ENCODE measurements at regions not wholly inside any gene's neighbourhood (a gene's known extent, or its start where the extent isn't known, plus 50 kb on each side); places are given as distances from the start of the nearest gene placed in this dataset.

- no peak overlapping the region for H3K4me3 ChIP-seq (ENCODE audit: low read length)
- 77% methylated on average over 1 of the region's 1 CpG for WGBS (ENCODE audit: insufficient coverage)
- no peaks in the 10 kb centered on the region for H3K4me1 Mint-ChIP-seq
- H3K4me3 Mint-ChIP-seq = no peak overlapping the region
- H3K4me1 ChIP-seq (ENCODE audit: control insufficient read depth, insufficient read depth, low read length) = no peaks in the 10 kb centered on the region
- ATAC-seq (no peak), DNase-seq (no peak)
- no peak overlapping the region for H3K27ac Mint-ChIP-seq
- H3K9me3 ChIP-seq (ENCODE audit: control insufficient read depth, insufficient read depth, low read length) = peaks cover 8% of the 10 kb centered on the region
- TF ChIP-seq, protein P1, sequence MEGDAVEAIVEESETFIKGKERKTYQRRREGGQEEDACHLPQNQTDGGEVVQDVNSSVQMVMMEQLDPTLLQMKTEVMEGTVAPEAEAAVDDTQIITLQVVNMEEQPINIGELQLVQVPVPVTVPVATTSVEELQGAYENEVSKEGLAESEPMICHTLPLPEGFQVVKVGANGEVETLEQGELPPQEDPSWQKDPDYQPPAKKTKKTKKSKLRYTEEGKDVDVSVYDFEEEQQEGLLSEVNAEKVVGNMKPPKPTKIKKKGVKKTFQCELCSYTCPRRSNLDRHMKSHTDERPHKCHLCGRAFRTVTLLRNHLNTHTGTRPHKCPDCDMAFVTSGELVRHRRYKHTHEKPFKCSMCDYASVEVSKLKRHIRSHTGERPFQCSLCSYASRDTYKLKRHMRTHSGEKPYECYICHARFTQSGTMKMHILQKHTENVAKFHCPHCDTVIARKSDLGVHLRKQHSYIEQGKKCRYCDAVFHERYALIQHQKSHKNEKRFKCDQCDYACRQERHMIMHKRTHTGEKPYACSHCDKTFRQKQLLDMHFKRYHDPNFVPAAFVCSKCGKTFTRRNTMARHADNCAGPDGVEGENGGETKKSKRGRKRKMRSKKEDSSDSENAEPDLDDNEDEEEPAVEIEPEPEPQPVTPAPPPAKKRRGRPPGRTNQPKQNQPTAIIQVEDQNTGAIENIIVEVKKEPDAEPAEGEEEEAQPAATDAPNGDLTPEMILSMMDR (IDR thresholded peaks at IDR 0.05) = no peak
- H3K27ac ChIP-seq (ENCODE audit: low read length) = no peak overlapping the region
- no peaks in the 10 kb centered on the region for H3K36me3 ChIP-seq (ENCODE audit: control insufficient read depth, insufficient read depth, low read length)
- intact Hi-C loops (cut with micrococcal nuclease) = no loop called here
- no peaks in the 10 kb centered on the region for H3K36me3 Mint-ChIP-seq
- peaks cover 4 to 19% of the 10 kb centered on the region in 2 donors for H3K9me3 Mint-ChIP-seq
- H3K27me3 Mint-ChIP-seq (ENCODE audit: low read depth in 2 of 2) = no peaks in the 10 kb centered on the region
- H3K27me3 ChIP-seq (ENCODE audit: control insufficient read depth, insufficient read depth, low read length) = no peaks in the 10 kb centered on the region
Measured at GRCh38 chr5:110932755-110933488, 138.6 kb upstream of the TSLP start.

- no peak for DNase-seq
- Mint-ChIP-seq H3K27me3 (ENCODE audit: low read depth in 2 of 2) (no peaks in the 10 kb centered on the region), H3K4me1 (no peaks in the 10 kb centered on the region), H3K4me3 (no peak overlapping the region), H3K27ac (no peak overlapping the region), H3K36me3 (no peaks in the 10 kb centered on the region), H3K9me3 (peaks cover 4 to 11% of the 10 kb centered on the region in 2 donors)
- H3K4me1 ChIP-seq (ENCODE audit: control insufficient read depth, insufficient read depth, low read length) = no peaks in the 10 kb centered on the region
- H3K27ac ChIP-seq (ENCODE audit: low read length) = no peak overlapping the region
- no peak overlapping the region for H3K4me3 ChIP-seq (ENCODE audit: low read length)
- no peaks in the 10 kb centered on the region for H3K36me3 ChIP-seq (ENCODE audit: control insufficient read depth, insufficient read depth, low read length)
- no peak for ATAC-seq
- no peaks in the 10 kb centered on the region for H3K27me3 ChIP-seq (ENCODE audit: control insufficient read depth, insufficient read depth, low read length)
- no peaks in the 10 kb centered on the region for H3K9me3 ChIP-seq (ENCODE audit: control insufficient read depth, insufficient read depth, low read length)
- TF ChIP-seq, protein P1 (IDR thresholded peaks at IDR 0.05) = no peak
- intact Hi-C loops (cut with micrococcal nuclease) = no loop called here
- WGBS (ENCODE audit: insufficient coverage) = 89% methylated on average over 6 of the region's 6 CpGs
Measured at GRCh38 chr5:110940136-110940535, 131.4 kb upstream of the TSLP start.

GRCh38 chr5:110945874-110946436, 125.6 kb upstream of the TSLP start:
- intact Hi-C loops (cut with micrococcal nuclease) = no loop called here
- TF ChIP-seq, protein P1 (IDR thresholded peaks at IDR 0.05) = no peak
- Histone ChIP-seq H3K27me3 (ENCODE audit: control insufficient read depth, insufficient read depth, low read length) (no peaks in the 10 kb centered on the region), H3K4me3 (ENCODE audit: low read length) (no peak overlapping the region), H3K9me3 (ENCODE audit: control insufficient read depth, insufficient read depth, low read length) (no peaks in the 10 kb centered on the region), H3K4me1 (ENCODE audit: control insufficient read depth, insufficient read depth, low read length) (no peaks in the 10 kb centered on the region), H3K27ac (ENCODE audit: low read length) (no peak overlapping the region), H3K36me3 (ENCODE audit: control insufficient read depth, insufficient read depth, low read length) (no peaks in the 10 kb centered on the region)
- ATAC-seq (no peak), DNase-seq (no peak)
- Mint-ChIP-seq H3K9me3 (peaks cover 16 to 17% of the 10 kb centered on the region in 2 donors), H3K4me3 (no peak overlapping the region), H3K27ac (no peak overlapping the region), H3K4me1 (no peaks in the 10 kb centered on the region), H3K27me3 (ENCODE audit: low read depth in 2 of 2) (no peaks in the 10 kb centered on the region), H3K36me3 (no peaks in the 10 kb centered on the region)
- WGBS (ENCODE audit: insufficient coverage) = 80% methylated on average over 3 of the region's 3 CpGs
